SK-N-SH (cell line): ENCODE measurements at regions not wholly inside any gene's neighbourhood (a gene's known extent, or its start where the extent isn't known, plus 50 kb on each side); places are given as distances from the start of the nearest gene placed in this dataset.

Source experiments
- CTCF ChIA-PET: fragments of 300-600, 350-600 bp; formaldehyde crosslinking; extraction: SDS; loops from one replicate; lab custom pipeline; 2021; lab: Yijun Ruan, JAX
- POLR2A ChIA-PET: fragments of 350-600 bp; sonication (Branson Sonifier 250); formaldehyde crosslinking; extraction: SDS; loops from one replicate; lab custom pipeline; 2020; ENCODE audit warnings: antibody characterized with exemption, inconsistent platforms; lab: Yijun Ruan, JAX
- DNase-seq: peaks from one replicate; pipeline ENCODE4 v3.0.0; 2012
- H2AFZ ChIP-seq: fragments of 200-600 bp; sonication (generic); 2 replicates; pipeline ENCODE4 v1.8.1; 2016; ENCODE audit warnings: antibody characterized with exemption, mild to moderate bottlenecking, low read depth
- H3F3A ChIP-seq: fragments of 200-600 bp; sonication (generic); replicated peaks from 2 replicates; pipeline ENCODE3; 2016; ENCODE audit warnings: antibody characterized with exemption, mild to moderate bottlenecking; ENCODE audit not compliant: insufficient read depth
- H3K27ac ChIP-seq, 2 experiments: fragments of 200-500 bp in 1 of 2; fragments of 200-600 bp in 1 of 2; sonication (Bioruptor generic) in 1 of 2; sonication (generic), shearing (Covaris generic) in 1 of 2; 2 replicates each; pipeline versions ENCODE4 v1.5.1 to v1.6.1; 2014 to 2016; ENCODE audit warnings: low read depth in 2 of 2, inconsistent platforms in 1 of 2, low read length in 1 of 2, mild to moderate bottlenecking in 1 of 2, mixed read lengths in 1 of 2
- H3K27me3 ChIP-seq: fragments of 200-600 bp; sonication (generic), shearing (Covaris generic); 2 replicates; pipeline ENCODE4 v1.6.1; 2016; ENCODE audit warnings: mixed run types; ENCODE audit not compliant: insufficient read depth
- H3K36me3 ChIP-seq, 2 experiments: fragments of 200-500 bp in 1 of 2; fragments of 200-600 bp in 1 of 2; sonication (Bioruptor generic) in 1 of 2; sonication (generic) in 1 of 2; replicated peaks in 1 of 2; 2 replicates each; pipeline versions ENCODE3 to v1.5.1; 2014 to 2016; ENCODE audit warnings: low read length in 1 of 2, mild to moderate bottlenecking in 1 of 2; ENCODE audit not compliant: insufficient read depth in 2 of 2, control insufficient read depth in 1 of 2
- H3K4me1 ChIP-seq, 2 experiments: fragments of 200-500 bp in 1 of 2; fragments of 200-600 bp in 1 of 2; sonication (Bioruptor generic) in 1 of 2; sonication (generic), shearing (Covaris generic) in 1 of 2; 2 replicates each; pipeline versions ENCODE4 v1.5.1 to v1.6.1; 2014 to 2016; ENCODE audit warnings: low read depth in 1 of 2, low read length in 1 of 2, mixed run types in 1 of 2; ENCODE audit not compliant: insufficient read depth in 2 of 2, control insufficient read depth in 1 of 2
- H3K4me2 ChIP-seq: fragments of 200-600 bp; sonication (generic), shearing (Covaris generic); 2 replicates; pipeline ENCODE4 v1.6.1; 2017; ENCODE audit warnings: mixed run types
- H3K4me3 ChIP-seq, 2 experiments: fragments of 200-500 bp in 1 of 2; fragments of 200-600 bp in 1 of 2; sonication (Bioruptor generic) in 1 of 2; sonication (generic), shearing (Covaris generic) in 1 of 2; 2 replicates each; pipeline versions ENCODE4 v1.5.1 to v1.8.1; 2014 to 2016; ENCODE audit warnings: low read depth in 2 of 2, inconsistent platforms in 1 of 2, low read length in 1 of 2, mild to moderate bottlenecking in 1 of 2, mixed read lengths in 1 of 2, moderate library complexity in 1 of 2
- H3K79me2 ChIP-seq: fragments of 200-600 bp; sonication (generic); 2 replicates; pipeline ENCODE4 v1.8.1; 2017; ENCODE audit warnings: mild to moderate bottlenecking; ENCODE audit not compliant: insufficient read depth
- H3K9ac ChIP-seq: fragments of 200-600 bp; sonication (generic); 2 replicates; pipeline ENCODE4 v1.6.1; 2017; ENCODE audit warnings: mixed run types
- H3K9me2 ChIP-seq: fragments of 200-600 bp; sonication (generic); 2 replicates; pipeline ENCODE4 v1.6.1; 2017; ENCODE audit warnings: mixed run types
- H3K9me3 ChIP-seq: fragments of 200-600 bp; sonication (generic); 2 replicates; pipeline ENCODE4 v1.6.1; 2017; ENCODE audit warnings: mixed run types, mild to moderate bottlenecking, moderate library complexity
- H4K20me1 ChIP-seq: fragments of 200-600 bp; sonication (generic); 2 replicates; pipeline ENCODE4 v1.6.1; 2017; ENCODE audit warnings: mild to moderate bottlenecking, mixed run types; ENCODE audit not compliant: insufficient read depth
- CHD2 ChIP-seq: fragments of 150-350 bp; IDR thresholded peaks from 2 replicates; pipeline ENCODE4 v1.6.1; 2018; ENCODE audit warnings: low read length; ENCODE audit not compliant: partially characterized antibody
- ELF1 ChIP-seq: IDR thresholded peaks from 2 replicates; pipeline ENCODE4 v1.4.0; 2012
- EP300 ChIP-seq, 2 experiments: IDR thresholded peaks; 2 replicates each; pipeline versions ENCODE4 v1.4.0 to v1.6.1; 2012; ENCODE audit warnings: borderline replicate concordance in 1 of 2, low read depth in 1 of 2, low read length in 1 of 2
- GATA2 ChIP-seq: sonication (generic); formaldehyde crosslinking; IDR thresholded peaks from 2 replicates; pipeline ENCODE4 v1.5.0; 2020; ENCODE audit warnings: mild to moderate bottlenecking, missing genetic modification reagents
- JUND ChIP-seq: IDR thresholded peaks from 2 replicates; pipeline ENCODE4 v1.4.0; 2012
- MEF2A ChIP-seq: IDR thresholded peaks from 2 replicates; pipeline ENCODE4 v1.4.0; 2012; ENCODE audit warnings: low read depth, borderline replicate concordance
- RFX5 ChIP-seq: IDR thresholded peaks from 2 replicates; pipeline ENCODE4 v1.6.1; 2012; ENCODE audit warnings: mild to moderate bottlenecking, improper control_type of control experiment, low read length
- SMC3 ChIP-seq: IDR thresholded peaks from 2 replicates; pipeline ENCODE4 v1.6.1; 2012; ENCODE audit warnings: low read depth, low read length, improper control_type of control experiment
- TAF1 ChIP-seq: IDR thresholded peaks from 2 replicates; pipeline ENCODE4 v1.6.1; 2012; ENCODE audit warnings: low read depth, mild to moderate bottlenecking, low read length, moderate library complexity, borderline replicate concordance
- WGBS: methylation state at CpG from one replicate; pipeline ENCODE4 v1.1.6; 2017; ENCODE audit warnings: low lambda C conversion rate; 5-methylcytosine and 5-hydroxymethylcytosine counted together
- TF ChIP-seq, protein P1 (sequence below): IDR thresholded peaks from 2 replicates; pipeline ENCODE4 v1.4.0; 2012; ENCODE audit warnings: low read depth
- TF ChIP-seq, protein P2 (sequence below): IDR thresholded peaks from 2 replicates; pipeline ENCODE4 v1.6.1; 2012; ENCODE audit warnings: mild to moderate bottlenecking, low read depth, low read length, moderate library complexity
- TF ChIP-seq, protein P3 (sequence below): fragments of 150-350 bp; IDR thresholded peaks from 2 replicates; pipeline ENCODE4 v1.6.1; 2017; ENCODE audit warnings: antibody characterized with exemption, low read length, low read depth, borderline replicate concordance
- TF ChIP-seq, protein P4 (sequence below): IDR thresholded peaks from 2 replicates; pipeline ENCODE4; 2012
- TF ChIP-seq, protein P5 (sequence below): IDR thresholded peaks from 2 replicates; pipeline ENCODE4 v1.4.0; 2012; ENCODE audit warnings: low read depth, borderline replicate concordance

DNA sequence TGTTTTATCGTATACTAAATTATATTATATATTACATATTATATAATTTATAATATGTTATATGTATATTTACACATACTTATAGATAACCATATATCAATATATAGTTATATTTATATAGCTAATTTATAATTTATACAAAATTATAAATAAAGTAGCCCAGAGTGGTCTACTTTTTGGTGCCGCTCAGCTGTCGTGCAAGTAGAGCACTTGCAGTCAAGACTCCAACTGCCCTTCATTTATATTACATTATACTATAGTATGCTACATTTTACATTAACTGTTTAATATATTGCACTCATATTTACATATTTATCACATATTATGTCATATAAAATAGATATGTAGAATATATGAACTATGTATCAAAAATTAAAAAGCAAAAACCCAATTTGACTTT lies 1124.7 kb upstream of the MIR17HG start:
- DNase-seq = no peak
- Histone ChIP-seq H3K4me1 (no peaks in the 10 kb centered on the region), H3K9me3 (no peaks in the 10 kb centered on the region; the same call in 1 of the 2 replicates), H3K27me3 (no peaks in the 10 kb centered on the region), H3K36me3 (no peaks in the 10 kb centered on the region), H3F3A (no peaks in the 10 kb centered on the region), H4K20me1 (no peaks in the 10 kb centered on the region), H3K9me2 (no peaks in the 10 kb centered on the region), H3K27ac (no peak overlapping the region), H3K9ac (no peak overlapping the region), H3K4me2 (no peak overlapping the region), H3K4me3 (no peak overlapping the region), H3K79me2 (no peaks in the 10 kb centered on the region), H2AFZ (no peak overlapping the region)
- ChIA-PET CTCF (no interaction called here), POLR2A (no interaction called here)
- WGBS = 96% methylated on average over 3 of the region's 3 CpGs
- TF ChIP-seq ELF1 (no peak), JUND (no peak), EP300 (IDR thresholded peaks at IDR 0.05; ENCODE audit: borderline replicate concordance in 1 of 2, low read depth in 1 of 2, low read length in 1 of 2) (no peak), MEF2A (no peak), SMC3 (no peak), RFX5 (no peak), GATA2 (no peak), TAF1 (no peak), CHD2 (no peak)
- TF ChIP-seq, protein P1, sequence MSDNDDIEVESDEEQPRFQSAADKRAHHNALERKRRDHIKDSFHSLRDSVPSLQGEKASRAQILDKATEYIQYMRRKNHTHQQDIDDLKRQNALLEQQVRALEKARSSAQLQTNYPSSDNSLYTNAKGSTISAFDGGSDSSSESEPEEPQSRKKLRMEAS = no peak
- TF ChIP-seq, protein P2, sequence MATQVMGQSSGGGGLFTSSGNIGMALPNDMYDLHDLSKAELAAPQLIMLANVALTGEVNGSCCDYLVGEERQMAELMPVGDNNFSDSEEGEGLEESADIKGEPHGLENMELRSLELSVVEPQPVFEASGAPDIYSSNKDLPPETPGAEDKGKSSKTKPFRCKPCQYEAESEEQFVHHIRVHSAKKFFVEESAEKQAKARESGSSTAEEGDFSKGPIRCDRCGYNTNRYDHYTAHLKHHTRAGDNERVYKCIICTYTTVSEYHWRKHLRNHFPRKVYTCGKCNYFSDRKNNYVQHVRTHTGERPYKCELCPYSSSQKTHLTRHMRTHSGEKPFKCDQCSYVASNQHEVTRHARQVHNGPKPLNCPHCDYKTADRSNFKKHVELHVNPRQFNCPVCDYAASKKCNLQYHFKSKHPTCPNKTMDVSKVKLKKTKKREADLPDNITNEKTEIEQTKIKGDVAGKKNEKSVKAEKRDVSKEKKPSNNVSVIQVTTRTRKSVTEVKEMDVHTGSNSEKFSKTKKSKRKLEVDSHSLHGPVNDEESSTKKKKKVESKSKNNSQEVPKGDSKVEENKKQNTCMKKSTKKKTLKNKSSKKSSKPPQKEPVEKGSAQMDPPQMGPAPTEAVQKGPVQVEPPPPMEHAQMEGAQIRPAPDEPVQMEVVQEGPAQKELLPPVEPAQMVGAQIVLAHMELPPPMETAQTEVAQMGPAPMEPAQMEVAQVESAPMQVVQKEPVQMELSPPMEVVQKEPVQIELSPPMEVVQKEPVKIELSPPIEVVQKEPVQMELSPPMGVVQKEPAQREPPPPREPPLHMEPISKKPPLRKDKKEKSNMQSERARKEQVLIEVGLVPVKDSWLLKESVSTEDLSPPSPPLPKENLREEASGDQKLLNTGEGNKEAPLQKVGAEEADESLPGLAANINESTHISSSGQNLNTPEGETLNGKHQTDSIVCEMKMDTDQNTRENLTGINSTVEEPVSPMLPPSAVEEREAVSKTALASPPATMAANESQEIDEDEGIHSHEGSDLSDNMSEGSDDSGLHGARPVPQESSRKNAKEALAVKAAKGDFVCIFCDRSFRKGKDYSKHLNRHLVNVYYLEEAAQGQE = no peak
- TF ChIP-seq, protein P3, sequence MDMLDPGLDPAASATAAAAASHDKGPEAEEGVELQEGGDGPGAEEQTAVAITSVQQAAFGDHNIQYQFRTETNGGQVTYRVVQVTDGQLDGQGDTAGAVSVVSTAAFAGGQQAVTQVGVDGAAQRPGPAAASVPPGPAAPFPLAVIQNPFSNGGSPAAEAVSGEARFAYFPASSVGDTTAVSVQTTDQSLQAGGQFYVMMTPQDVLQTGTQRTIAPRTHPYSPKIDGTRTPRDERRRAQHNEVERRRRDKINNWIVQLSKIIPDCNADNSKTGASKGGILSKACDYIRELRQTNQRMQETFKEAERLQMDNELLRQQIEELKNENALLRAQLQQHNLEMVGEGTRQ = no peak

DNA sequence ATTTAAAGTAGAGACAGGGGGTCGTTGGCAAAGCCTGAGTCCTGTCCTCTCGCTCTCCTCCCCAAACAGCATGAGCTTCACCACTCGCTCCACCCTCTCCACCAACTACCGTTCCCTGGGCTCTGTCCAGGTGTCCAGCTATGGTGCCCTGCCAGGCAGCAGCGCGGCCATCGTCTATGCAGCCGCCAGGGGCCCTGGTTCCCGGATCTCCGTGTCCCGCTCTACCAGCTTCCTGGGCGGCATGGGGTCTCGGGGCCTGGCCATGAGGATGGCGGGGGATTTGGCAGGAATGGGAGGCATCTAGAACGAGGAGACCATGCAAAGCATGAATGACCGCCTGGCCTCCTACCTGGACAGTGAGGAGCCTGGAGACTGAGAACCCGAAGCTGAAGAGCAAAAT lies 1117.2 kb upstream of the MIR17HG start:
- H4K20me1 ChIP-seq = no peaks in the 10 kb centered on the region
- no peak overlapping the region for H3K4me3 ChIP-seq
- TF ChIP-seq ELF1 (no peak), RFX5 (no peak)
- TF ChIP-seq, protein P4, sequence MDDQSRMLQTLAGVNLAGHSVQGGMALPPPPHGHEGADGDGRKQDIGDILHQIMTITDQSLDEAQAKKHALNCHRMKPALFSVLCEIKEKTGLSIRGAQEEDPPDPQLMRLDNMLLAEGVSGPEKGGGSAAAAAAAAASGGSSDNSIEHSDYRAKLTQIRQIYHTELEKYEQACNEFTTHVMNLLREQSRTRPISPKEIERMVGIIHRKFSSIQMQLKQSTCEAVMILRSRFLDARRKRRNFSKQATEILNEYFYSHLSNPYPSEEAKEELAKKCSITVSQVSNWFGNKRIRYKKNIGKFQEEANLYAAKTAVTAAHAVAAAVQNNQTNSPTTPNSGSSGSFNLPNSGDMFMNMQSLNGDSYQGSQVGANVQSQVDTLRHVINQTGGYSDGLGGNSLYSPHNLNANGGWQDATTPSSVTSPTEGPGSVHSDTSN = no peak
- TF ChIP-seq, protein P5, sequence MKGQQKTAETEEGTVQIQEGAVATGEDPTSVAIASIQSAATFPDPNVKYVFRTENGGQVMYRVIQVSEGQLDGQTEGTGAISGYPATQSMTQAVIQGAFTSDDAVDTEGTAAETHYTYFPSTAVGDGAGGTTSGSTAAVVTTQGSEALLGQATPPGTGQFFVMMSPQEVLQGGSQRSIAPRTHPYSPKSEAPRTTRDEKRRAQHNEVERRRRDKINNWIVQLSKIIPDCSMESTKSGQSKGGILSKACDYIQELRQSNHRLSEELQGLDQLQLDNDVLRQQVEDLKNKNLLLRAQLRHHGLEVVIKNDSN = no peak
- no peak for DNase-seq
- no peaks in the 10 kb centered on the region for H3F3A ChIP-seq
- no peak overlapping the region for H3K4me2 ChIP-seq
- no peak overlapping the region for H3K27ac ChIP-seq
- POLR2A ChIA-PET = no interaction called here
- WGBS = 73% methylated on average over 17 of the region's 17 CpGs
- H3K27me3 ChIP-seq = no peaks in the 10 kb centered on the region
- CTCF ChIA-PET = no interaction called here
- no peaks in the 10 kb centered on the region for H3K4me1 ChIP-seq
- H3K9me3 ChIP-seq = no peaks in the 10 kb centered on the region
- H3K9me2 ChIP-seq = no peaks in the 10 kb centered on the region
- H3K36me3 ChIP-seq = no peaks in the 10 kb centered on the region
- no peaks in the 10 kb centered on the region for H3K79me2 ChIP-seq
- H2AFZ ChIP-seq = no peak overlapping the region
- H3K9ac ChIP-seq = no peak overlapping the region
